GM19023 (cell line): ENCODE measurements at regions not wholly inside any gene's neighbourhood (a gene's known extent, or its start where the extent isn't known, plus 50 kb on each side); places are given as distances from the start of the nearest gene placed in this dataset.
A peak's percentile ranks its signal among the peaks of the same experiment; 100 is the strongest.
"Not testable (repeated sequence)": the region's sequence is repeated elsewhere in the genome, so short reads cannot be mapped to it uniquely, and the experiment has no call there.

Source experiments
- ATAC-seq: cut with Tn5 transposase; IDR thresholded peaks from one replicate; pipeline ENCODE4 v1.9.1; 2021; ENCODE audit warnings: mild to moderate bottlenecking, moderate library complexity; ENCODE audit not compliant: unreplicated experiment

GRCh38 chr1:73859227-73859626 lies 338.7 kb downstream of the LRRIQ3 start:
- no peak for ATAC-seq

DNA sequence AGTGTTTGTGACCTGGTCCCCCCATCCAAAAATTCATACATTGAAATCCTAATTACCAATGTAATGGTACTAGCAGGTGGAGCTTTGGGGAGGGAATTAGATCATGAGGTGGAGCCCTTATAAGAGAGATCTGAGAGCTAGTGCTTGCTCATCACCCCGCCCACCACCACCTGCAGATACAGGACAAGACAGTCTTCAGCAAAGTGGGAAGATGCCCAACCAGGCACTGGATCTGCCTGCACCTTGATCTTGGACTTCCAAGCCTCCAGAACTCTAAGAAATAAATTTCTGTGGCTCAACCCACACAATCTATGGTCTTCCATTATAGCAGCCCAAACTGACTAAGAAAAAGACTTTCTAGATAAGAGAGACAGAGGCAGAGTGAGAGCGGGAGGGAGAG lies 343.4 kb downstream of the LRRIQ3 start:
- no peak for ATAC-seq

GRCh38 chr1:73842436-73842835 lies 355.5 kb downstream of the LRRIQ3 start:
- no peak for ATAC-seq

DNA sequence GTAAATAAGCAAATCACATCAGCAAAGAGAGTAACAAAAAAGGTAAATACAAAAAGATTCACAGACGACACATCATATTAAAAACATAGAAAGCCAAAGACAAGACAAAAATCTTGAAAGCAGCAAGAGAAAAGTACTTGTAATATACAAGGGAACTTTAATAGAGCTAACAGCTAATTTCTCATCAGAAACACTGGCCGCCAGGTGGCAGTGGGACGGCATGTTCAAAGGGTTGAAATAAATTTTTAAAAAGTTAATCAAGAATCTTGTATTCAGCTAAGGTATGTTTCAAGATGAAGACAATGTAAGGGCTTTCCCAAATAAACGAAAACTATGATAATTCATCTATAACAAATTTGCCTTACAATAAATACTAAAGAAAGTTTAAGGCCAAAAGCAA lies 358.1 kb downstream of the LRRIQ3 start:
- no peak for ATAC-seq

DNA sequence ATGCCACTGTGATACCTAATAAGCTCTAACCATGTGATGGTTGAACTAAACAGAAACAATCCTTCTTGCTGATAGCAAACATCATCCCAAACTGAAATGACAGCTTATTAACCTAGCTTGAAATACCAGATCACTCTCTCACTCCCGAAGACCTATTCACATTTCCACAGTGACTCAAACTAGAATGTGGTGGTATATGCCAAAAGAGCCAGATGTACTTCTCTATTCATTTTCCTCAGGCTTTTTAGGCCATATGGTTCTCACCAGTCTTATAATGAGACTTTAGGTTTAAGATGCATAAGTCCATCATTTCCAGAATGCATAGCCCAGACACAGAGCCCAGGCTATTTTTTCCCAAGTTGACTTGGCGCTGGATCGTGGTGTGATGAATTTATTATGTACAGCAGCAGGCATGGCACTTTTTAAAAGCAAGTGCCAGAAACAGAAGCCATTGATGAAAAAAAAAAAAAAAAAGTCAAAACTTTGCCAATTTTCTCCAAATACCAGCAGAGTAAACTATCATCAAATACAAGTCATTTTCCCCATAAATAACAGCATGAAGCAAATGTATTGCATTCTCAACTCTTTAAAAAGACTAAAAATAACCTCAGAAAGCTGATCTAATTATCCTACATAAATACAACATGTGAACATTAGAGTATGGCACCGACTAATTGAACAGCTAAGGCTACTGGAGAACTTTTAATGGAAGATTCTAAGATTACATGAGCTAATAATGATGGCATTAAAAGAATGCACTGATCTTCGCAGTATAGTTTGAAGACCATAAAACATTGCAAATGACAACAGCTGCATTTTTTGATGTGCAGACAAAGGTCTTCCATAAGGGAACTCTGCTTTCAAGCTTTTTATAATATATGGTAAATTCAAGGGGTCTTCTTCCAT lies 365.4 kb downstream of the LRRIQ3 start:
- ATAC-seq: no peak

DNA sequence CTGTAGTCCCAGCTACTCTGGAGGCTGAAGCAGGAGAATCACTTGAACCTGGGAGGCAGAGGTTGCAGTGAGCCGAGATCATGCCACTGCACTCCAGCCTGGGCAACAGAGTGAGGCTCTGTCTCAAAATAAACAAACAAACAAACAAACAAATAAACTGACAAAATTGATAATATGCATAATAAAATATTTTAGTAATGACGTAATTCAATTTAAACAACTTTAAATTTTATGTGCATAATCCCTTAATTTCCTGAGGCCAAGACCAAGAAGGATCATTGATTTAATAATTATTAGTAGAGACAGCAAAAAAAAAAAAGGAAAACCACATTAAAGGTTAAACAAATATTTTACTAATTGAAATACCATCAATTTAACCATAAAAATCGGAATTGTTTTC lies 370.7 kb downstream of the LRRIQ3 start:
- not testable (repeated sequence) for ATAC-seq

DNA sequence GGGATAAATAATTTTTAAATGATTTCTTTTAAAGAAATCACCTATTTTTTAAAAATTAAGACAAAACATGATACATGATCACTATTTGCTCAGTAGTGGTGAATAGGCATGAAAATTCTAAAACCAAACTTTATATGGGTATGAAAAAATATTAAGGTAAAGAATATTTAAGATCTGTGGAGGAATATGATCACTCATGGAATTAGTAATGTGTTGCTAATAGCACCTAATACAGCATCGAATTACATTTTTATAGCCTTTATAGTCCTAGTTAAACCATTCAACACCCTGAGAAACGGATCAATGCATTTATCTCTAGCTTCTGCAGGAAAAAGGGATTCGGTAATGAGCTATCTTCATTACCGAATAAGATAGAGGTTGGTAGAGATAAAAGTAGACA lies 373.9 kb downstream of the LRRIQ3 start:
- ATAC-seq: no peak

GRCh38 chr1:73821520-73821919 lies 376.5 kb downstream of the LRRIQ3 start:
- ATAC-seq: peak; percentile 85

- no peak for ATAC-seq
Observed at GRCh38 chr1:73820843-73821242, 377.1 kb downstream of the LRRIQ3 start.

DNA sequence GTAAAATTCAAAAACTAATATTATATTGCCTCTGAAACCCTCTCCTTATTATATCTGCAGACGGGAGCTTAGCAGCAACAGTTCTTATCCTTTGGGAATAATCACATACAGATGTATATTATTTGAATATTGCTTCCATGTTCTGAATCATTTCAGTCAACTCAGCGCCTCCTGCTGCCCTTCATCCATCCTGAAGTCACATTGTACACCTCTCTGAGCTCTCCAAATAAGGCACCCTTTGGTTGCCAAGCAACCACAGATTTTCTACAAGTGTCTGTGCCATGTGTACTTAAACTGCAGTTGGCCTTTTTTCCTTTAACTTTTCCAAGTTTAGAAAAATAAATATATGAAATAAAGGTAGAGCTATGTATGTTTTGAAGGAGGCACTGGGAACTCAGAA lies 384.3 kb downstream of the LRRIQ3 start:
- ATAC-seq: no peak

DNA sequence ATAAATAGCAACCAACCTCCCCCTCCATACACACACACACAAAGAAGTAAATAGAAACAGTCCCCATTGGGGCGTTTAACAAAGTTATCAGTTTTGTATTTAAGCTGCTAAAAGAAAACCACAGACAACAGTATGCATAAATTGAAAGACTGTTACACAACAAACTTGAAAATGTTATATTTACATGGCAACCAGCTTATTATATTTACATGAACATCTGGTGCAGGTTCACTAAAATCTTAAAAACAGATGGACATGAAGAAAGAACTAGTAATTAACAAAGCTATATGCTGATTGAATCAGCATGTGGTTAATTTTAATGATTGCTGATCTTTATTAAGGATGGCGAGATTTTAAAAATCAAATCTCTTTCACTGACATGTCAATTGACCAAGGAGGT lies 384.7 kb downstream of the LRRIQ3 start:
- no peak for ATAC-seq

DNA sequence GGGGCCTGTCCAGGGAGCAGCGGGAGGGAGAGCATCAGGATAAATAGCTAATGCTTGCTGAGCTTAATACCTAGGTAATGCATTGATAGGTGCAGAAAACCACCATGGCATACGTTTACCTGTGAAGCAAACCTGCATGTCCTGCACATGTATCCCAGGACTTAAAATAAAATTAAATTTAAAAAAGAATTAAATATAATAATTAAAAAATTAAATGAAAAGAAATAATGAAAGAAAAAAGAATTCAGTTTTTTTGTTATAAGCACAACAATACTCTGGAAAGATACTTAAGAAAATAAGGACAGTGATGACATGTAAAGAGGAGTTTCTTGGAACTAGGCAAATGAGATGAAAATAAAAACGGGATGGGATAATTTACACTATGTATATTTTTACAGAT lies 386.2 kb downstream of the LRRIQ3 start:
- no peak for ATAC-seq

- no peak for ATAC-seq
Observed at GRCh38 chr1:73804935-73805334, 393.0 kb downstream of the LRRIQ3 start.

DNA sequence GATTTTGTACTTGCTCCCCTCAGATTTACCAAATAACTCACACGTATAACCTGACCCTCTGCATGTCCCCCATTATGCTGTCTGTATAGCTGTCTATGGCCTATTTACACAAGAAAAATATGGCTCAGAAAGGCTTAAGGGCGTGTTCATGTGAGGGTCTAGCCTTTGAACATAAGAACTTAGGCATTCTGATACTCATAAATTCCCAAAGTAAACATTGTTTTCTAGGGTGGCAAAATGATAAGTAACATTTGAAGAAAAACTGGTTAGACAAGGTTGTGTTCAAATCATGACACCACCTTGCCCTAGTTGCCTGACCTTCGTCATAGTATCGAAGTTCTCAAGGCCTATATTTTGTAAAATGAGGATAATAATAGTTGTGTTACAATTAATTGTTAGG lies 394.6 kb downstream of the LRRIQ3 start:
- no peak for ATAC-seq

DNA sequence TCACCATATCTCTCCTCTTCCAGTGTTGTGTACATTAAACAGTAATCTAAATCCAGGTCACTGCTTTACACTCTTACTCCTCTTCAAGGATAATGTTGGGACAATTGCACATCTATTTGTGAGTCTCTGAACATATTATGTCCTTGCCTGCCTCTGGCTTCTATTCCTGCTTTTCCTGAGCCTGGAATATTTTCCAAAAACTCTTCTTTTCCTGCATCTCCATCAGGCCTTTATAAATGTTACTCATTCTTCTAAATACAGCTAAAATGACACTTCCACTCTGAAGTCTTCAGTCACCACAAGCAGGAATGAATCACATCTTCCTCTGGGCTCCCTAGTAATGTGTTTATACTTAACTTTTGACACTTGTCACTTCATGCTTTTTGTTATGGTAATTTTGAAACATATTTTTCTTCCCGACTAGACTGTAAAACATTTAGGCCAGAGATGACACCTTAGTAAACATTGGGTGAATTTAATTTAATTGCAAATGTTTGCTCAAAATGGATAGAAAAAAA lies 396.0 kb downstream of the LRRIQ3 start:
- no peak for ATAC-seq

DNA sequence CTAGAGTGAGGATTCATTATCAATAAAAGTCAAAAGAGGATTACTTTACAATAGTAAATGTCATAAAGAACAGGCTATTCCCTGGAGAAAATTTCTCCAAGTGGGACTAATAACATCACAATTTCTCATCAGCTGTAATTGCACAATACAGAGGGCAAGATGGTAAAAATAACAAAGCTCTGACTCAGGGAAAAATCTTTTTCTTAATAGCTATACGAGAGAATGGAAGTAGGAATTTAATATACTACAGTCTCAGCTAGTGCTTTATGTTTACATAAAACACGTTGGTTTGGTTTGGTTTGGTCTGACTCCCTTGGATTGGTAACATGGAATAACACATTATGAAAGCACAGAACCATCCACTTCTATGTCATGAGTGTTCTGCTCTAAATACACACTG lies 397.6 kb downstream of the LRRIQ3 start:
- ATAC-seq: no peak

DNA sequence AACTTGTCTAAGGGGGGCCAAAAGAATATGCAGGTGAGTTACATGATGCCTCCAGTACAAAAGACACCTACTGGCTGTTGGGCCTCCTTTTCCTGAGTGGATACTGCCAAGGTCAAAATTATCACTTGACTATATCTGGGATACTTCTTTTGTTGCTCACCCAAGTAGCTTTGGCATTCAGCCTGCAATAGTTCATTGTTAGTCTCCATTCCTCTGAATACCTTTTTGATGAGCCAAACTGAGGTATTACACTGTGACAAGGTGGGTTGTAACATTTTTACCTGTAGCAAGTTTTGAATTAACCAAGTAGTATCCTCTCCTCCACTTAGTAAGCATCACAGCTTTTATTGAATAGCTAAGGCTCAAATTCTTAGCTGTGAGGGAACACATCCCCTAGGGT lies 408.0 kb downstream of the LRRIQ3 start:
- no peak for ATAC-seq

DNA sequence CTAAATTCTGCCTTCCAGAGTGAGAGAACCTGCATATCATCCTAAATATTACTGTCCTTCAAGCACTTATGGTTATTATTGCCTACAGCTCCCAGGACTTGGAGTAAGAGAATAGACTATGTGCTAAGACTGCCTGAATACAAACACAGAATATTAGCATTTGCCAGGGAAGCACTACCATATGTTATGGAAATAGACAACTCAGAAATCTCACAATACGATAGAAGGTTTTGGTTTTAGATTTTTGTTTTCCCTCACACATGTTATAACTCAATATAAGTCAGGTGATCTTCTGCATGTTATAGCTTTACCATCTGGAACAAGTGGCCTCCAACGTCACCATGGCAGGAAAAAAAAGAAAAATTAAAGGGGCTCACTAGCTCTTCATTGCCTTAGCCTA lies 413.9 kb downstream of the LRRIQ3 start:
- no peak for ATAC-seq

DNA sequence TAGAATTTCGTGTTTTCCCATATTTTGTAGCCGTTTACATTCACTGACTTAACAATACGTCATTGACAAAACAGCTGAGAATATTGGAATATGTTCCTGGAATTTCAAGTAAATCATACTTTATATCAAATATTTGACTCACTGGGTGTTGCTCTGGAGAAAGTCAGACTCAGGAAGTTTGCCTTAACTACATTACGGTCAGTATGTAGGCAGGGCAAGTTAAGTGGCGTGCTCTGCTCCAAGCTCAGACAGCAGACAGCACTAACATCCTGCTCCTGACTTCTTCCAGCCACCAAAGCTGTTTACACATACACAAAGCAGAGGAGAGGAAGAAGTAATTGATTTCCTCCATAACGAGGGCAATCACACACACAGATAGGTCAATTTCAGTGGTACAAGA lies 414.6 kb downstream of the LRRIQ3 start:
- no peak for ATAC-seq

DNA sequence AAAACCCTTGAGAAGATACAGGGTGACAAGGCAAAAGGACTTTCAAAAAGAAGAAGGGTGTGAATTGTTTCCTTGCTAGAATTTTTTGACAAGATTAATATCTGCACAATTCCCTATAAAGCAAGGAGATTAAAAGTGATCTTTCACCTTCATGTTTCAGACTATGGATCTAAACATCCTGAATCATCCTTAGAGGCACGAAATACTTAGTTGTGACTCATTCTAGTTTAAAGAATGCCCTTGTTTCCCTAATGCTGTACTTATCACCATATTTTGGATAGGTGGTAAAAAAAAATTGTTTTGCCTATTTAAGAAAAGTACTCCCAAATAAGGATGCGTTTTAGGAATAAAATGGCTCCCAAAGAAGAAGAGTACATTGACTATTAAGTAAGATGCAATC lies 415.1 kb downstream of the LRRIQ3 start:
- no peak for ATAC-seq

GRCh38 chr1:73781251-73781650 lies 416.7 kb downstream of the LRRIQ3 start:
- no peak for ATAC-seq

DNA sequence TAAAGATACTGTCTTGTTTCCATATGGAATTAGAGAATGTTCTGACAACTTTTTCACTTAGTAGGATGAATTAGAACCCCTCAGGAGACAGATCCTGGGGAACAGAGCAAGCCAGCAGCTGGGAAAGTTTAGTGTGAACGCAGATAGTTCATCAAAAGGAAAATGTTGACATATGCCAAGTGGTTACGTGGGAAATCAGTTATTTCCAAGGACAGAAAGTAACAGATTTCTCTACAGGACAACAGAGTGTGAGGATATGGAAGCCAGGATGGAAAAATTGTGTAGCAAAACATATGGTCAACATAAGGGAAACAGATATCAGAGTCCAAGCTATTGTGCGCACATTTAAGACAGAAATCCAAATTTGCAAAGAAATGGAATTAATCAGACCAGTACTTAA lies 419.5 kb downstream of the LRRIQ3 start:
- no peak for ATAC-seq

- ATAC-seq: no peak
Observed at GRCh38 chr1:73775896-73776295, 422.1 kb downstream of the LRRIQ3 start.
